H9 (cell line): ENCODE measurements at regions not wholly inside any gene's neighbourhood (a gene's known extent, or its start where the extent isn't known, plus 50 kb on each side); places are given as distances from the start of the nearest gene placed in this dataset.

Source experiments
- DNase-seq: peaks from one replicate; pipeline ENCODE4 v3.0.0-alpha.2; 2017
- H2AFZ ChIP-seq: one replicate; pipeline ENCODE4 v1.6.1; 2013; ENCODE audit warnings: mild to moderate bottlenecking, low read length, control low read depth, moderate library complexity
- H2AK5ac ChIP-seq: 2 replicates; pipeline ENCODE4 v1.6.1; 2013; ENCODE audit warnings: low read length, control low read depth, mixed read lengths; ENCODE audit not compliant: insufficient read length
- H2BK120ac ChIP-seq: one replicate; pipeline ENCODE4 v1.6.1; 2013; ENCODE audit warnings: low read depth, mild to moderate bottlenecking, low read length, control low read depth, inconsistent platforms; ENCODE audit not compliant: poor library complexity, severe bottlenecking
- H2BK12ac ChIP-seq: 2 replicates; pipeline ENCODE4 v1.6.1; 2013; ENCODE audit warnings: low read length, control low read depth, mixed read lengths, low read depth; ENCODE audit not compliant: insufficient read length
- H2BK15ac ChIP-seq: 2 replicates; pipeline ENCODE4 v1.6.1; 2013; ENCODE audit warnings: low read depth, low read length, control low read depth
- H2BK20ac ChIP-seq: one replicate; pipeline ENCODE4 v1.6.1; 2013; ENCODE audit warnings: low read depth, mild to moderate bottlenecking, low read length, control low read depth, inconsistent platforms; ENCODE audit not compliant: poor library complexity, severe bottlenecking
- H2BK5ac ChIP-seq: 2 replicates; pipeline ENCODE4 v1.6.1; 2013; ENCODE audit warnings: low read length, control low read depth, mixed read lengths; ENCODE audit not compliant: insufficient read length
- H3K14ac ChIP-seq: 2 replicates; pipeline ENCODE4 v1.6.1; 2013; ENCODE audit warnings: low read length, control low read depth; ENCODE audit not compliant: insufficient read depth
- H3K18ac ChIP-seq: 2 replicates; pipeline ENCODE4 v1.6.1; 2013; ENCODE audit warnings: low read depth, mild to moderate bottlenecking, mixed read lengths, low read length, control low read depth; ENCODE audit not compliant: insufficient read length
- H3K23ac ChIP-seq: 2 replicates; pipeline ENCODE4 v1.6.1; 2013; ENCODE audit warnings: low read length, control low read depth, mixed read lengths, low read depth; ENCODE audit not compliant: insufficient read length
- H3K23me2 ChIP-seq: 2 replicates; pipeline ENCODE4 v1.6.1; 2013; ENCODE audit warnings: low read depth, mild to moderate bottlenecking, mixed read lengths, low read length, control low read depth; ENCODE audit not compliant: insufficient read length, poor library complexity, severe bottlenecking
- H3K27ac ChIP-seq: 2 replicates; pipeline ENCODE4 v1.5.1; 2013; ENCODE audit warnings: low read length, control low read depth, mixed read lengths, low read depth; ENCODE audit not compliant: insufficient read length
- H3K27me3 ChIP-seq: 2 replicates; pipeline ENCODE4 v1.6.1; 2013; ENCODE audit warnings: low read length, control low read depth, inconsistent platforms; ENCODE audit not compliant: insufficient read depth
- H3K4ac ChIP-seq: 2 replicates; pipeline ENCODE4 v1.6.1; 2013; ENCODE audit warnings: low read depth, mild to moderate bottlenecking, control low read depth, inconsistent platforms, low read length, moderate library complexity
- H3K4me1 ChIP-seq: 2 replicates; pipeline ENCODE4 v1.6.1; 2013; ENCODE audit warnings: low read length, control low read depth, inconsistent platforms; ENCODE audit not compliant: insufficient read depth
- H3K4me2 ChIP-seq: 2 replicates; pipeline ENCODE4 v1.6.1; 2013; ENCODE audit warnings: low read length, control low read depth, mixed read lengths; ENCODE audit not compliant: insufficient read length, insufficient read depth
- H3K56ac ChIP-seq: 2 replicates; pipeline ENCODE4 v1.6.1; 2013; ENCODE audit warnings: low read depth, mild to moderate bottlenecking, mixed read lengths, low read length, control low read depth; ENCODE audit not compliant: insufficient read length
- H3K79me1 ChIP-seq: 2 replicates; pipeline ENCODE4 v1.6.1; 2013; ENCODE audit warnings: low read depth, mild to moderate bottlenecking, moderate library complexity, low read length, control low read depth, inconsistent platforms; ENCODE audit not compliant: insufficient read depth, poor library complexity, severe bottlenecking
- H3K79me2 ChIP-seq: 2 replicates; pipeline ENCODE4 v1.6.1; 2013; ENCODE audit warnings: low read length, control low read depth, inconsistent platforms; ENCODE audit not compliant: insufficient read depth
- H3K9ac ChIP-seq: 2 replicates; pipeline ENCODE4 v1.6.1; 2013; ENCODE audit warnings: low read length, control low read depth, mixed read lengths; ENCODE audit not compliant: insufficient read length; ENCODE audit errors: extremely low read depth
- H3K9me3 ChIP-seq: one replicate; pipeline ENCODE4 v1.6.1; 2013; ENCODE audit warnings: low read depth, low read length, inconsistent platforms; ENCODE audit not compliant: control insufficient read depth
- H3T11ph ChIP-seq: one replicate; pipeline ENCODE4 v1.6.1; 2013; ENCODE audit warnings: mild to moderate bottlenecking, low read length, control low read depth, inconsistent platforms
- H4K20me1 ChIP-seq: one replicate; pipeline ENCODE4 v1.6.1; 2013; ENCODE audit not compliant: control insufficient read depth, insufficient read length, insufficient read depth
- H4K5ac ChIP-seq: 2 replicates; pipeline ENCODE4 v1.6.1; 2013; ENCODE audit warnings: low read depth, mild to moderate bottlenecking, mixed read lengths, low read length, control low read depth; ENCODE audit not compliant: insufficient read length
- H4K8ac ChIP-seq: replicated peaks from 2 replicates; pipeline ENCODE4 v1.6.1; 2013; ENCODE audit warnings: low read length, control low read depth, mixed read lengths, low read depth; ENCODE audit not compliant: insufficient read length
- H4K91ac ChIP-seq: 2 replicates; pipeline ENCODE4 v1.6.1; 2013; ENCODE audit warnings: low read depth, mild to moderate bottlenecking, moderate library complexity, mixed read lengths, low read length, control low read depth; ENCODE audit not compliant: insufficient read length
- H3K27ac Mint-ChIP-seq, 3 experiments: 2 replicates in 2 of 3; 3 replicates in 1 of 3; pipeline ENCODE4 v1.8.0; 2020 to 2021; ENCODE audit warnings: mixed read lengths in 3 of 3, mild to moderate bottlenecking in 1 of 3, moderate library complexity in 1 of 3
- H3K27me3 Mint-ChIP-seq: 2 replicates; pipeline ENCODE4 v1.8.0; 2021; ENCODE audit warnings: low read depth, mild to moderate bottlenecking, moderate library complexity, mixed read lengths
- H3K36me3 Mint-ChIP-seq, 3 experiments: 2 replicates in 2 of 3; 3 replicates in 1 of 3; pipeline ENCODE4 v1.8.0; 2020 to 2021; ENCODE audit warnings: low read depth in 3 of 3, mixed read lengths in 3 of 3; ENCODE audit not compliant: insufficient read depth in 1 of 3
- H3K4me1 Mint-ChIP-seq, 2 experiments: 2 replicates each; pipeline ENCODE4 v1.8.0; 2020; ENCODE audit warnings: mixed read lengths in 2 of 2
- H3K4me3 Mint-ChIP-seq, 2 experiments: 2 replicates in 1 of 2; 3 replicates in 1 of 2; pipeline ENCODE4 v1.8.0; 2020 to 2021; ENCODE audit warnings: mild to moderate bottlenecking in 2 of 2, mixed read lengths in 2 of 2, moderate library complexity in 1 of 2
- H3K9me3 Mint-ChIP-seq, 2 experiments: 2 replicates in 1 of 2; 3 replicates in 1 of 2; pipeline ENCODE4 v1.8.0; 2020; ENCODE audit warnings: mild to moderate bottlenecking in 2 of 2, mixed read lengths in 2 of 2, moderate library complexity in 1 of 2
- WGBS: extraction: QIAGEN DNeasy Blood & Tissue Kit; methylation state at CpG from one replicate; pipeline ENCODE4 v1.1.7; 2013; ENCODE audit warnings: missing lambda C conversion rate, low lambda C conversion rate, mixed read lengths; ENCODE audit not compliant: insufficient read length; ENCODE audit errors: extremely low coverage; 5-methylcytosine and 5-hydroxymethylcytosine counted together
- TF ChIP-seq, protein P1 (sequence below): fragments of 200-600 bp; sonication (generic); conservative IDR thresholded peaks from 3 replicates; pipeline ENCODE4 v1.8.0; 2021; ENCODE audit warnings: antibody characterized with exemption, mild to moderate bottlenecking

DNA sequence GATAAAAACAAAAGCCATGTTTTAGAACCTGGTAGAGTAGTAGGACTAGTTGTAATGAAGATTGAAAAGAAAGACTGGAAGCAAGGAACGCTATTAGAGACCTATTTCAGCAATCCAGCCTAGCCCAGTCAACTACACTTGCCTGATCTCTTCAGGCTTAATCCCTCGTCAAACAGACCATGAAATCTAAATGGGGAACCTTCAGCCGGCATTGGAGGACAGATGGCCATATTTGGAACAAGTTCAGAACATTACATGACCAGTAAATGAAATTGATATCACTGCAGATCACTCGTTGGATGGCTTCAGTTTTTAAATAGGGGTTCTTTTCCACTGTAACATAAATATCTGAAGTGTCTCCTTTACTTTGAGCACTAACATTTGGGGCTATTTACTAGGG lies 84.8 kb upstream of the WDR44 start:
- no peaks in the 10 kb centered on the region; a peak in 2 of 7 replicates for H3K36me3 Mint-ChIP-seq
- Histone ChIP-seq H3K4ac (no peak overlapping the region), H4K8ac (no peak overlapping the region), H3K9ac (no peak overlapping the region), H3K27me3 (no peaks in the 10 kb centered on the region), H3K18ac (no peak overlapping the region), H2BK120ac (no peak overlapping the region), H3K4me2 (no peak overlapping the region), H3T11ph (no peak overlapping the region), H3K23ac (no peak overlapping the region), H4K20me1 (no peaks in the 10 kb centered on the region), H3K9me3 (peaks cover 32% of the 10 kb centered on the region), H2BK5ac (no peak overlapping the region), H2BK12ac (no peak overlapping the region), H2AK5ac (no peak overlapping the region), H4K91ac (no peak overlapping the region), H3K27ac (no peak overlapping the region), H2AFZ (no peak overlapping the region), H2BK15ac (no peak overlapping the region), H3K4me1 (no peaks in the 10 kb centered on the region), H3K14ac (no peak overlapping the region), H3K56ac (no peak overlapping the region), H3K79me1 (no peaks in the 10 kb centered on the region), H3K23me2 (no peaks in the 10 kb centered on the region), H4K5ac (no peak overlapping the region), H3K79me2 (no peaks in the 10 kb centered on the region), H2BK20ac (no peak overlapping the region)
- no peaks in the 10 kb centered on the region; the same call in 1 of the 2 replicates for H3K27me3 Mint-ChIP-seq
- no peak for DNase-seq
- TF ChIP-seq, protein P1, sequence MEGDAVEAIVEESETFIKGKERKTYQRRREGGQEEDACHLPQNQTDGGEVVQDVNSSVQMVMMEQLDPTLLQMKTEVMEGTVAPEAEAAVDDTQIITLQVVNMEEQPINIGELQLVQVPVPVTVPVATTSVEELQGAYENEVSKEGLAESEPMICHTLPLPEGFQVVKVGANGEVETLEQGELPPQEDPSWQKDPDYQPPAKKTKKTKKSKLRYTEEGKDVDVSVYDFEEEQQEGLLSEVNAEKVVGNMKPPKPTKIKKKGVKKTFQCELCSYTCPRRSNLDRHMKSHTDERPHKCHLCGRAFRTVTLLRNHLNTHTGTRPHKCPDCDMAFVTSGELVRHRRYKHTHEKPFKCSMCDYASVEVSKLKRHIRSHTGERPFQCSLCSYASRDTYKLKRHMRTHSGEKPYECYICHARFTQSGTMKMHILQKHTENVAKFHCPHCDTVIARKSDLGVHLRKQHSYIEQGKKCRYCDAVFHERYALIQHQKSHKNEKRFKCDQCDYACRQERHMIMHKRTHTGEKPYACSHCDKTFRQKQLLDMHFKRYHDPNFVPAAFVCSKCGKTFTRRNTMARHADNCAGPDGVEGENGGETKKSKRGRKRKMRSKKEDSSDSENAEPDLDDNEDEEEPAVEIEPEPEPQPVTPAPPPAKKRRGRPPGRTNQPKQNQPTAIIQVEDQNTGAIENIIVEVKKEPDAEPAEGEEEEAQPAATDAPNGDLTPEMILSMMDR, result no peak
- no CpG with 5 or more reads among the region's 4 CpGs for WGBS
- no peak overlapping the region for H3K27ac Mint-ChIP-seq
- H3K4me3 Mint-ChIP-seq, result no peak overlapping the region
- H3K9me3 Mint-ChIP-seq, result peaks cover 0 to 52% of the 10 kb centered on the region in 2 experiments; a peak in 3 of 5 replicates
- peaks cover 3% of the 10 kb centered on the region in 2 experiments; a peak in 3 of 4 replicates for H3K4me1 Mint-ChIP-seq
